CD8-positive, alpha-beta memory T cell (primary cell): ENCODE measurements at regions not wholly inside any gene's neighbourhood (a gene's known extent, or its start where the extent isn't known, plus 50 kb on each side); places are given as distances from the start of the nearest gene placed in this dataset.

Experiments
- CTCF ChIA-PET: fragments of 350-600 bp; sonication (Branson Sonifier 250); formaldehyde crosslinking; loops from one replicate; lab custom pipeline; 2021; ENCODE audit warnings: antibody characterized with exemption; lab: Charles Lee
- POLR2A ChIA-PET: fragments of 350-600 bp; sonication (Branson Sonifier 250); formaldehyde crosslinking; loops from one replicate; lab custom pipeline; 2021; ENCODE audit warnings: antibody characterized with exemption; lab: Charles Lee
- DNase-seq, 5 donors: peaks; one replicate each; pipeline versions ENCODE4 v3.0.0 to v3.0.0-alpha.2; 2020 to 2022; ENCODE audit warnings: mixed read lengths in 1 of 5
- H3K27ac ChIP-seq: one replicate; pipeline ENCODE4 v1.7.0; 2013; ENCODE audit warnings: low read depth, mild to moderate bottlenecking, low read length, moderate library complexity
- H3K27me3 ChIP-seq: 2 replicates; pipeline ENCODE4 v1.7.0; 2013; ENCODE audit warnings: low read length, mild to moderate bottlenecking; ENCODE audit not compliant: insufficient read depth, poor library complexity, severe bottlenecking
- H3K36me3 ChIP-seq: 2 replicates; pipeline ENCODE4 v1.7.0; 2013; ENCODE audit warnings: mild to moderate bottlenecking, low read length, moderate library complexity; ENCODE audit not compliant: insufficient read depth
- H3K4me1 ChIP-seq: 2 replicates; pipeline ENCODE4 v1.7.0; 2013; ENCODE audit warnings: mild to moderate bottlenecking, low read length, moderate library complexity; ENCODE audit not compliant: insufficient read depth
- H3K4me3 ChIP-seq: 2 replicates; pipeline ENCODE4 v1.7.0; 2013; ENCODE audit warnings: mild to moderate bottlenecking, low read length
- H3K9me3 ChIP-seq: 2 replicates; pipeline ENCODE4 v1.7.0; 2013; ENCODE audit warnings: mild to moderate bottlenecking, low read length
- H3K27ac Mint-ChIP-seq, 8 donors: one replicate each; pipeline ENCODE4 v1.8.0; 2020 to 2021; ENCODE audit warnings: mixed read lengths in 8 of 8, mild to moderate bottlenecking in 6 of 8, inconsistent platforms in 3 of 8, moderate library complexity in 3 of 8
- H3K27me3 Mint-ChIP-seq, 2 donors: one replicate each; pipeline ENCODE4 v1.8.0; 2020 to 2021; ENCODE audit warnings: mixed read lengths in 2 of 2, mild to moderate bottlenecking in 1 of 2, moderate library complexity in 1 of 2
- H3K36me3 Mint-ChIP-seq, 3 donors: one replicate each; pipeline ENCODE4 v1.8.0; 2020 to 2021; ENCODE audit warnings: mixed read lengths in 3 of 3, inconsistent platforms in 1 of 3, mild to moderate bottlenecking in 1 of 3
- H3K4me1 Mint-ChIP-seq, 3 donors: one replicate each; pipeline ENCODE4 v1.8.0; 2020 to 2021; ENCODE audit warnings: mixed read lengths in 3 of 3, inconsistent platforms in 1 of 3, mild to moderate bottlenecking in 1 of 3
- H3K4me3 Mint-ChIP-seq, 7 donors: one replicate each; pipeline ENCODE4 v1.8.0; 2020 to 2021; ENCODE audit warnings: mixed read lengths in 7 of 7, mild to moderate bottlenecking in 6 of 7, moderate library complexity in 4 of 7, inconsistent platforms in 2 of 7
- H3K9me3 Mint-ChIP-seq, 5 donors: one replicate each; pipeline ENCODE4 v1.8.0; 2020 to 2022; ENCODE audit warnings: mixed read lengths in 5 of 5, mild to moderate bottlenecking in 3 of 5, moderate library complexity in 2 of 5, inconsistent platforms in 1 of 5

DNA sequence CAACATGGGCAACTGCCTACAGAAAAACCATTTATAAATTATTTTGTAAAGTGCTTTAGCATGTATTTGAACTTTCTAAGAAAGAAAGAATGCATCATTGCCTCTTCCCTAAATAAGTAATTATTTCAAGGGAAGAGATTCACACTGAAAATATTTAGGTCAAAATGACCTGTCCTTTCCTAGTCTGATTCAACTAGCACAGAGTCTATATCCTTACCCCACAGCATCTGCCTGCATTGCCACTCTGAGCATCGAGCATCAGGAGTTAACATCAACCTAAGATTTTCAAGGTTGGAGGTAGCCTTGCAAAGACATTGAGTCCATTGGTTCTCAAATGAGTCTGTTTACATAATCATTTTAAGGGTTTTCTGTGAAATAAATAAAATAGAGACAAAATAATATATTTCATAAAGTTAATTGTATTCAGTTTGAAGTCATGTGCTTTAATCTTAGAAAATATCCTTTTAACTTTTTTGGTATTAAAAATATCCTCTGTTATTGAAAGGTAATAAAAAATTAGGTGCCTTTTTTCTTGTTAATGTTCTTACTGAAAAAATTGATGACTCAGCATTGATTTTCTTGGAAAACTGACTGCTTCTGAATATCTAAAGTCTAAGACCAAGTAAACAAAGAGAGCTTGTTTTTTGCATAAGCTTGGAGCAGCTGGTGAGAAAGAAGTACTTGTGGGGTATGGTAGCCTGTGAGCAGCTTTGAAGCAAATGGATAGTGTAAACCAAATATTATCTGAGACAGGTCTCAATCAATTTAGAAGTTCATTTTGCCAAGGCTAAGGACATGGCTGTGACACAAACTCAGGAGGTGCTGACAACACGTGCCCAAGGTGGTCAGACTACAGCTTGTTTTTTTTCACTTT lies 269.0 kb upstream of the CLEC14A start:
- ChIA-PET POLR2A (no interaction called here), CTCF (no interaction called here)
- no peak overlapping the region for H3K4me3 Mint-ChIP-seq
- no peaks in the 10 kb centered on the region for H3K36me3 ChIP-seq
- DNase-seq, result no peak
- no peaks in the 10 kb centered on the region for H3K36me3 Mint-ChIP-seq
- H3K9me3 Mint-ChIP-seq, result peaks cover 0 to 3% (median 0%) of the 10 kb centered on the region in 5 donors
- H3K27me3 Mint-ChIP-seq, result no peaks in the 10 kb centered on the region
- no peak overlapping the region for H3K27ac Mint-ChIP-seq
- no peaks in the 10 kb centered on the region for H3K4me1 ChIP-seq
- no peaks in the 10 kb centered on the region for H3K9me3 ChIP-seq
- H3K4me3 ChIP-seq, result no peak overlapping the region
- H3K27ac ChIP-seq, result no peak overlapping the region
- H3K4me1 Mint-ChIP-seq, result no peaks in the 10 kb centered on the region
- H3K27me3 ChIP-seq, result no peaks in the 10 kb centered on the region

DNA sequence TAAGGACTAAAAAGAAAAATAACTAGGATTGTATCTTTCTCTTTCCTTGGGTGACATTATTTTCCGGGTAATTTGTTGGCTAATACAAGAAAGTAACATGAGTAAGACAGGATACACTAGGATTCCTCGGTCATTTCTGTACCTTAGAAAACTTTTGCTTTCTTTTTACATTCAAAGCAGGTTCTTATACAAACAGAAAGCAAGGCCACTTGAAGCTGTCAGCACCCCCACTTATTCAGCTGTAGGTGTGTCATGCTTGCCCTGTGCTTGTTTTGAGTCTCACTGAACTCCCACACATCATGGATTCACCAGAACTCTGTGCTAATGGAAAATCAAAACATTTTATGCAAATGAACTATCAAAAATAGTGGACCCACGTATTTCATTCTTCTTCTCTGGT lies 266.8 kb upstream of the CLEC14A start:
- H3K4me1 Mint-ChIP-seq, result no peaks in the 10 kb centered on the region
- Histone ChIP-seq H3K9me3 (no peaks in the 10 kb centered on the region), H3K27me3 (no peaks in the 10 kb centered on the region), H3K4me1 (no peaks in the 10 kb centered on the region), H3K27ac (no peak overlapping the region), H3K36me3 (no peaks in the 10 kb centered on the region), H3K4me3 (no peak overlapping the region)
- H3K9me3 Mint-ChIP-seq, result peaks cover 0 to 5% (median 0%) of the 10 kb centered on the region in 5 donors
- H3K27ac Mint-ChIP-seq, result no peak overlapping the region
- no peaks in the 10 kb centered on the region for H3K36me3 Mint-ChIP-seq
- CTCF ChIA-PET, result no interaction called here
- POLR2A ChIA-PET, result no interaction called here
- DNase-seq, result no peak
- H3K4me3 Mint-ChIP-seq, result no peak overlapping the region
- no peaks in the 10 kb centered on the region for H3K27me3 Mint-ChIP-seq

DNA sequence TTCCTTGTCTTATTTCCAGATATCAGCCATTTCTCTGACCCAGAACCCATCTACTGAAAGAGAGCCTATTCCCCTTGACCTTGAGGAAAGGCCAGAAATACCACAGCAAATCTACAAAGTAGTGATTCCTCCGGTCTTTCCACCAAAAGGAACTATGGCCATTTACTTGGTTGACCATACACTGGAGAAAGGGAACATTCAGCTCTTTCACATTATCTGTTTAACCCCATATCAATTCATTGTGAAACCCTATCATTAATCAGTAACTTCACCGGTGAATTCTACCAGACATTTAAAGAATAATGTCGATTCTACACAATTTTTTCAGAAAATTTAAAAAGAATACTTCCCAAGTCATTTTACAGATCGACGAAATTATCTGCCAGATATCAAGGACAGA lies 265.7 kb upstream of the CLEC14A start:
- no peaks in the 10 kb centered on the region for H3K36me3 ChIP-seq
- Mint-ChIP-seq H3K27me3 (no peaks in the 10 kb centered on the region), H3K4me1 (no peaks in the 10 kb centered on the region), H3K4me3 (no peak overlapping the region), H3K9me3 (peaks cover 0 to 5% (median 0%) of the 10 kb centered on the region in 5 donors), H3K27ac (no peak overlapping the region), H3K36me3 (no peaks in the 10 kb centered on the region)
- no peak overlapping the region for H3K4me3 ChIP-seq
- H3K27ac ChIP-seq, result no peak overlapping the region
- CTCF ChIA-PET, result no interaction called here
- no peaks in the 10 kb centered on the region for H3K4me1 ChIP-seq
- DNase-seq, result no peak
- no peaks in the 10 kb centered on the region for H3K27me3 ChIP-seq
- H3K9me3 ChIP-seq, result no peaks in the 10 kb centered on the region
- POLR2A ChIA-PET, result no interaction called here

DNA sequence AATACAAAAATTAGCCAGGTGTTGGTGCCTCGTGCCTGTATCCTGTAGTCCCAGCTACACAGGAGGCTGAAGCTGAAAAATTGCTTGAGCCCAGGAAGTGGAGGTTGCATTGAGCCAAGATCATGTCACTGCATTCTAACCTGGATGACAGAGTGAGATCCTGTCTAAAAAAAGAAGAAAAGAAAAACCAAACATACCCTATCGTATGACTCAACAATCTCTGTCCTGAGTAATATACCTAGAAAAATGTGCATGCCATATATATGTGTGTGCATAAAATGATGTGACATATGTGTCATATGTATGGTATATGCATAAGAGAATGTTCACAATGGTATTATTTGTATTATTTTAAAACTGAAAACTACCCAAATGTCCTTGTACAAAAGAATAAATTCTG lies 261.5 kb upstream of the CLEC14A start:
- no peaks in the 10 kb centered on the region for H3K36me3 ChIP-seq
- no peaks in the 10 kb centered on the region for H3K4me1 ChIP-seq
- H3K4me1 Mint-ChIP-seq, result no peaks in the 10 kb centered on the region
- ChIA-PET CTCF (no interaction called here), POLR2A (no interaction called here)
- no peak overlapping the region for H3K4me3 Mint-ChIP-seq
- H3K27me3 ChIP-seq, result no peaks in the 10 kb centered on the region
- no peak overlapping the region for H3K4me3 ChIP-seq
- H3K27ac Mint-ChIP-seq, result no peak overlapping the region
- no peaks in the 10 kb centered on the region for H3K36me3 Mint-ChIP-seq
- no peaks in the 10 kb centered on the region for H3K9me3 ChIP-seq
- DNase-seq, result no peak
- no peaks in the 10 kb centered on the region for H3K27me3 Mint-ChIP-seq
- H3K9me3 Mint-ChIP-seq, result peaks cover 0 to 5% (median 0%) of the 10 kb centered on the region in 5 donors
- no peak overlapping the region for H3K27ac ChIP-seq

DNA sequence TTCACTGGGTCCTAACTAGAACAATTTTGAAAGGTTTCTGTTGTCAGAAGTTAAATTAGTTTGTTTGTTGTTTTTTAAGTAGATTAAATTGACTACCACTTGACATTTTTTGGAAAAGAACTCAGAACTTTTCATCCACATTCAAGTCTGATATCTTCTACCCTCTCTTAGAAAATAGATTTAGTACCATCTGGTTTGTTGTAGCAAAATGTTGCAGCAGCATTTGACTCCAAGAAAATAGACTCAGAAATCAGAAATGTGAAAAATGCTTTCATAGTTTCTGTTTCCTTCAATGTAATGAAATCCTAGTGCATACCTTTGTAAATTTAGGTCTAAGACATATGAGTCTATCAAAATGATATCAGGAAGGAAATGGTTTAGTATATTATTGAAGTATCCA lies 256.3 kb upstream of the CLEC14A start:
- POLR2A ChIA-PET, result no interaction called here
- Histone ChIP-seq H3K36me3 (no peaks in the 10 kb centered on the region), H3K4me3 (no peak overlapping the region), H3K9me3 (no peaks in the 10 kb centered on the region), H3K27me3 (no peaks in the 10 kb centered on the region), H3K4me1 (no peaks in the 10 kb centered on the region), H3K27ac (no peak overlapping the region)
- DNase-seq, result no peak
- Mint-ChIP-seq H3K27ac (no peak overlapping the region), H3K36me3 (no peaks in the 10 kb centered on the region), H3K4me3 (no peak overlapping the region), H3K27me3 (no peaks in the 10 kb centered on the region), H3K9me3 (peaks cover 0 to 17% (median 4%) of the 10 kb centered on the region in 5 donors), H3K4me1 (no peaks in the 10 kb centered on the region)
- CTCF ChIA-PET, result no interaction called here

DNA sequence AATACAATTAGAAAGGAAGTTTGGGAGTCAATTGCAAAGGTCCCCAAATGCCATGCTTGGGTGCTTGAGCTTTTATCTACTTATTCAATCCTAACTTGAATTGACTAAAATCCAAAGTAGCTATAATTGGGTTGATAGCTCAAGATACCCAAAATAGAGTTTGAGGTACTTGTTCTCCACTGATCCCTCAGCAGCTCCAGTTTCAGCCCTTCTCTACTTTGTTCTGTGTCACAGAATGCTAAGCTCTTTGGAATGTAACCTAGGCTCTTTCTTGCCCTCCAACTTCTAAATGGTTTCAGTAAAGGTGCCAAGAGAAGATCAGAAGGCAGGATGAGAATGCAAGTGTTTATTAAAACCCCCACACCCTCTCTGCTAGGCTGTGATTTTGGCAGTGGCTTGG lies 251.4 kb upstream of the CLEC14A start:
- Histone ChIP-seq H3K36me3 (no peaks in the 10 kb centered on the region), H3K27me3 (no peaks in the 10 kb centered on the region), H3K4me3 (no peak overlapping the region), H3K4me1 (no peaks in the 10 kb centered on the region), H3K9me3 (no peaks in the 10 kb centered on the region), H3K27ac (no peak overlapping the region)
- Mint-ChIP-seq H3K36me3 (no peaks in the 10 kb centered on the region), H3K27me3 (no peaks in the 10 kb centered on the region), H3K9me3 (peaks cover 0 to 17% (median 4%) of the 10 kb centered on the region in 5 donors), H3K4me1 (no peaks in the 10 kb centered on the region), H3K27ac (no peak overlapping the region), H3K4me3 (no peak overlapping the region)
- POLR2A ChIA-PET, result interaction anchor here (0.6 kb wide), 1 partner anchor 1270 kb away, joined by 3 read pairs; no protein-coding TSS in a partner anchor
- DNase-seq, result no peak
- CTCF ChIA-PET, result no interaction called here

DNA sequence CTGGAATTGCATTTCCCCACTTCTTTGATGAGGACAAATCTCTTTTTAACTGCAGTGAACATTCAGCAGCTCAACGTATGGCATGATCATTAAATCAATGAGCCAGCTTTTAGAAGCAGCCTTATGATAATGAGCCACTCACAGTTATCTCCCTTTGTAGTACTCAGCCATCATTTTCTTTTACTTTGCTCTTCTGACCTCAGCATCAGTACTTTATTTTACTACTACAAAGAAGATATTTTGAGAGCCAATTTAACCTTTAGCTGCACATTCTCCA lies 250.0 kb upstream of the CLEC14A start:
- Histone ChIP-seq H3K36me3 (no peaks in the 10 kb centered on the region), H3K27ac (no peak overlapping the region), H3K4me1 (no peaks in the 10 kb centered on the region), H3K4me3 (no peak overlapping the region), H3K9me3 (no peaks in the 10 kb centered on the region), H3K27me3 (no peaks in the 10 kb centered on the region)
- ChIA-PET CTCF (no interaction called here), POLR2A (no interaction called here)
- Mint-ChIP-seq H3K9me3 (peaks cover 0 to 11% (median 4%) of the 10 kb centered on the region in 5 donors), H3K36me3 (no peaks in the 10 kb centered on the region), H3K27ac (no peak overlapping the region), H3K4me3 (no peak overlapping the region), H3K4me1 (no peaks in the 10 kb centered on the region), H3K27me3 (no peaks in the 10 kb centered on the region)
- no peak for DNase-seq

DNA sequence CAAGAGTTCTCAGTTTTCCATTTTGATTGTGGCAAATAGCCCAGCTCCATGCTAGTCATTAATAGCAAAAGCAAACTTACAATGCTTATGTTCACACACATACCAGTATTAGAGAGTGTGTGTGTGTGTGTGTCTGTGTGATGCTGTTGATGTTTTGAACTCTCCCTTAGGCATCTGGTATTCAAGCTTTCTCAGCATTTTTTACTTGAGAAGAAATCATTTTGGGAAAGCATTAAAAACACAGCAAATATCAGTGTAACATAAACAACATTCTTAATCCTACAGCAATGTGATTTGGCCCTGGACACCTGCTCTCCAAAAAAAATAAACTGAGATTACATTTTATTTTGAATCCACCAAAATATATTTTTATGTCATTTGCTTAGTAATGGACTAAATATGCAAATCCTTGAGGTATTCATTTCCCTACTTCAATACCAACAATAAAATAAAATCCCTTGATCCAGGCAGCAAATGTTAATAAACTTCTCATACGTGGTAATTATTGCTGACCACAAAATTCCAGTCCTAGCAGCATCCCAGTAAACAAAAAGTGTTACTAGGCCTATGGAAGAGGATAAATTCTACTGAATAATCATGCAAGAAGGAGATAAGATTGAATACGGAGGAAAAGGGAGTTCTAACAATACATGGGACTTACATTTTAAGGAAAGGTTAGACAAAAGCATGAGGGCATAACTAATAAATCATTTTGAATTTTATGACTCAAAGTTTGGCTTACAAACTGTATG lies 249.5 kb upstream of the CLEC14A start:
- ChIA-PET POLR2A (no interaction called here), CTCF (no interaction called here)
- H3K27ac Mint-ChIP-seq, result no peak overlapping the region
- DNase-seq, result no peak
- no peaks in the 10 kb centered on the region for H3K9me3 ChIP-seq
- H3K27me3 Mint-ChIP-seq, result no peaks in the 10 kb centered on the region
- no peaks in the 10 kb centered on the region for H3K4me1 ChIP-seq
- peaks cover 0 to 13% (median 0%) of the 10 kb centered on the region in 5 donors for H3K9me3 Mint-ChIP-seq
- no peak overlapping the region for H3K4me3 ChIP-seq
- no peaks in the 10 kb centered on the region for H3K36me3 ChIP-seq
- H3K27me3 ChIP-seq, result no peaks in the 10 kb centered on the region
- H3K27ac ChIP-seq, result no peak overlapping the region
- no peaks in the 10 kb centered on the region for H3K4me1 Mint-ChIP-seq
- H3K36me3 Mint-ChIP-seq, result no peaks in the 10 kb centered on the region
- no peak overlapping the region for H3K4me3 Mint-ChIP-seq
